ENCODE measurements at regions not wholly inside any gene's neighbourhood (a gene's known extent, or its start where the extent isn't known, plus 50 kb on each side); places are given as distances from the start of the nearest gene placed in this dataset.

DNA sequence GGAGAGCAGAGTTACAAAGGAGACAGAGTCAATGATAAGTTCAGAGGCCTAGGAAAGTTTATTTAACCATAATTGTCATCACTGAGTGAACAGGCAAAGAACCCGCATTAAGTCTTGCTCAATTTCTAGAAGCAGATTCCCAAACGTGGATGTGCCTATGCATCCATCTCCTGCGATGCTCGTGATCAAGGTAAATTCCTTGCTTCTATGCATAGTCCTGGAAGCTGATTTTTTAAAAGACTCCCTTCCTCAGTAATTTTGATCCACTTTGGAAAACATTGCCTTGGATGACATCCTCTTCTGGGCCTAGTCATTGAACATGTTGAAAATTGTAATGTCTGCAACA lies 116.4 kb downstream of the TNFSF18 start:
- dilution Hi-C loops (cut with HindIII; ENCODE audit: low sequenced_read_pairs, unreplicated experiment): no loop called here
- ATAC-seq (ENCODE audit: low read depth) (no peak), DNase-seq (no peak)
- no peaks in the 10 kb centered on the region for H3K9me3 ChIP-seq (ENCODE audit: control insufficient read depth, insufficient read depth, low read length)
- H3K27ac ChIP-seq (ENCODE audit: insufficient read depth, low read length): peak overlapping the region; percentile 53
- H3K79me1 ChIP-seq (ENCODE audit: low read depth in 1 of 2, low read length in 2 of 2): peaks cover 9 to 29% of the 10 kb centered on the region in 2 experiments; a peak in 3 of 4 replicates
- TF ChIP-seq RAD21 (IDR thresholded peaks at IDR 0.05; ENCODE audit: low read length): peak; percentile 8; the same call in 1 of the 2 replicates
- peak; percentile 90 for TF ChIP-seq CEBPB (IDR thresholded peaks at IDR 0.05; ENCODE audit: low read depth, low read length)
- TF ChIP-seq, protein P1, sequence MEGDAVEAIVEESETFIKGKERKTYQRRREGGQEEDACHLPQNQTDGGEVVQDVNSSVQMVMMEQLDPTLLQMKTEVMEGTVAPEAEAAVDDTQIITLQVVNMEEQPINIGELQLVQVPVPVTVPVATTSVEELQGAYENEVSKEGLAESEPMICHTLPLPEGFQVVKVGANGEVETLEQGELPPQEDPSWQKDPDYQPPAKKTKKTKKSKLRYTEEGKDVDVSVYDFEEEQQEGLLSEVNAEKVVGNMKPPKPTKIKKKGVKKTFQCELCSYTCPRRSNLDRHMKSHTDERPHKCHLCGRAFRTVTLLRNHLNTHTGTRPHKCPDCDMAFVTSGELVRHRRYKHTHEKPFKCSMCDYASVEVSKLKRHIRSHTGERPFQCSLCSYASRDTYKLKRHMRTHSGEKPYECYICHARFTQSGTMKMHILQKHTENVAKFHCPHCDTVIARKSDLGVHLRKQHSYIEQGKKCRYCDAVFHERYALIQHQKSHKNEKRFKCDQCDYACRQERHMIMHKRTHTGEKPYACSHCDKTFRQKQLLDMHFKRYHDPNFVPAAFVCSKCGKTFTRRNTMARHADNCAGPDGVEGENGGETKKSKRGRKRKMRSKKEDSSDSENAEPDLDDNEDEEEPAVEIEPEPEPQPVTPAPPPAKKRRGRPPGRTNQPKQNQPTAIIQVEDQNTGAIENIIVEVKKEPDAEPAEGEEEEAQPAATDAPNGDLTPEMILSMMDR (conservative IDR thresholded peaks at IDR 0.05; ENCODE audit: low read depth, low read length): no peak
- no TSS peak for BruUV-seq (replicated peaks)
- no peaks in the 10 kb centered on the region for H4K20me1 ChIP-seq (ENCODE audit: insufficient read depth, low read length)
- H2BK20ac ChIP-seq (ENCODE audit: low read depth, low read length): peak overlapping the region; percentile 99
- H3K4me3 ChIP-seq (ENCODE audit: insufficient read depth, low read depth, low read length): no peak overlapping the region
- H4K5ac ChIP-seq (ENCODE audit: low read depth, low read length): peak overlapping the region; percentile 38
- peak overlapping the region; percentile 97 for H3K18ac ChIP-seq (ENCODE audit: low read depth, low read length)
- no peaks in the 10 kb centered on the region for H3K36me3 ChIP-seq (ENCODE audit: control insufficient read depth, insufficient read depth, low read length)
- peaks cover 22% of the 10 kb centered on the region for H3K4me1 ChIP-seq (ENCODE audit: control insufficient read depth, insufficient read depth, low read length)
- H2AK9ac ChIP-seq (replicated peaks; ENCODE audit: low read depth, low read length, poor library complexity): peak overlapping the region; percentile 13
- peak overlapping the region; percentile 45 for H2AFZ ChIP-seq (replicated peaks; ENCODE audit: low read length, poor library complexity)
- H2BK15ac ChIP-seq (ENCODE audit: low read depth, low read length): peak overlapping the region; percentile 94
- peak overlapping the region; percentile 52 to 82 for H4K8ac ChIP-seq (ENCODE audit: low read depth in 2 of 2, low read length in 2 of 2)
- ChIA-PET POLR2A (ENCODE audit: unreplicated experiment) (interaction anchor here (0.9 kb wide), 1 partner anchor 21 kb away, joined by 3 read pairs; no protein-coding TSS in a partner anchor), CTCF (no interaction called here)
- H3K27me3 ChIP-seq (ENCODE audit: control insufficient read depth, insufficient read depth, low read length): no peaks in the 10 kb centered on the region
- peak overlapping the region; percentile 99 for H2BK5ac ChIP-seq (ENCODE audit: low read depth, low read length, poor library complexity, severe bottlenecking)
- WGBS, 2 experiments (ENCODE audit: extremely low coverage in 2 of 2, insufficient read length in 1 of 2): 0% methylated on average over 2 of the region's 4 CpGs; no CpG with 5 or more reads in 1 of the 2 experiments
- peak overlapping the region; percentile 14 for H2AK5ac ChIP-seq (ENCODE audit: low read depth, low read length)
- peak overlapping the region; percentile 100 for H3K4ac ChIP-seq (ENCODE audit: low read depth, low read length)
- H3K56ac ChIP-seq (ENCODE audit: extremely low read depth, insufficient read depth, low read length): peak overlapping the region; percentile 94
- peak overlapping the region; percentile 38 for H3K4me2 ChIP-seq (ENCODE audit: low read depth, low read length)
- intact Hi-C loops (cut with micrococcal nuclease): loop anchor here (2.0 to 5.0 kb wide), 4 partner anchors 108 to 543 kb away; partner anchors contain the start of gene PRDX6
- H2BK120ac ChIP-seq (ENCODE audit: low read depth, low read length): peak overlapping the region; percentile 100
- peak overlapping the region; percentile 61; the same call in 1 of the 2 replicates for H3K9ac ChIP-seq (ENCODE audit: low read depth, low read length)
- peak overlapping the region; percentile 80 for H4K91ac ChIP-seq (ENCODE audit: insufficient read depth, low read depth, low read length)
- peak overlapping the region; percentile 96 for H3K14ac ChIP-seq (replicated peaks; ENCODE audit: low read depth, low read length)
- H3K23ac ChIP-seq (ENCODE audit: low read depth, low read length): peak overlapping the region; percentile 93
- in situ Hi-C loops (cut with MboI; ENCODE audit: low sequenced_read_pairs): no loop called here
- H3K9me1 ChIP-seq (ENCODE audit: insufficient read depth, low read length): peaks cover 10% of the 10 kb centered on the region

Data from IMR-90 (cell line).